Epithelial cell of esophagus (primary cell): ENCODE measurements at regions not wholly inside any gene's neighbourhood (a gene's known extent, or its start where the extent isn't known, plus 50 kb on each side); places are given as distances from the start of the nearest gene placed in this dataset.
A peak's percentile ranks its signal among the peaks of the same experiment; 100 is the strongest.

ENCODE experiments used
- DNase-seq: peaks from one replicate; pipeline ENCODE4 v3.0.0; 2010; ENCODE audit warnings: low read depth
- H3K4me3 ChIP-seq: 2 replicates; pipeline ENCODE4 v1.5.1; 2011; ENCODE audit warnings: mild to moderate bottlenecking, low read length, control low read depth
- CTCF ChIP-seq: IDR thresholded peaks from 2 replicates; pipeline ENCODE4 v1.5.1; 2011; ENCODE audit warnings: low read depth, mild to moderate bottlenecking, low read length, control low read depth, inconsistent platforms; ENCODE audit not compliant: insufficient read depth; ENCODE audit errors: missing control alignments

- DNase-seq = peak; percentile 48
- TF ChIP-seq CTCF = no peak
These were observed 142.4 kb downstream of the P2RY1 start for GRCh38 chr3:152977366-152977765.

GRCh38 chr3:152978152-152978551, 143.2 kb downstream of the P2RY1 start:
- H3K4me3 ChIP-seq = no peak overlapping the region
- DNase-seq = no peak
- no peak for TF ChIP-seq CTCF

More at GRCh38 chr3:152977366-152977765, 142.4 kb downstream of the P2RY1 start:
- H3K4me3 ChIP-seq = no peak overlapping the region

GRCh38 chr3:152997526-152997925, 162.6 kb downstream of the P2RY1 start:
- no peak overlapping the region for H3K4me3 ChIP-seq
- DNase-seq = no peak
- no peak for TF ChIP-seq CTCF

- no peak overlapping the region for H3K4me3 ChIP-seq
- DNase-seq = no peak
- TF ChIP-seq CTCF = no peak
These were observed 163.4 kb upstream of the RAP2B start for GRCh38 chr3:152998591-152998990.

- no peak overlapping the region for H3K4me3 ChIP-seq
- no peak for TF ChIP-seq CTCF
- no peak for DNase-seq
These were observed 161.7 kb upstream of the RAP2B start for GRCh38 chr3:153000325-153000724.

GRCh38 chr3:153001210-153002078, 160.6 kb upstream of the RAP2B start:
- no peak overlapping the region for H3K4me3 ChIP-seq
- DNase-seq = peak; percentile 68
- no peak for TF ChIP-seq CTCF

- no peak overlapping the region for H3K4me3 ChIP-seq
- no peak for TF ChIP-seq CTCF
- DNase-seq = no peak
These were observed 158.6 kb upstream of the RAP2B start for GRCh38 chr3:153003441-153003840.
